BLaER1 treated with 17β-estradiol and CSF1 and Interleukin-3, amounts not matched to agents 10 nM and 100 nM (cell line): ENCODE measurements at regions not wholly inside any gene's neighbourhood (a gene's known extent, or its start where the extent isn't known, plus 50 kb on each side); places are given as distances from the start of the nearest gene placed in this dataset.

Source experiments
- H3K27ac ChIP-seq, 11 experiments: shearing (Covaris generic); formaldehyde crosslinking; 2 replicates each; pipeline ENCODE4 v1.8.1; 2022
- H3K27me3 ChIP-seq, 11 experiments: shearing (Covaris generic); formaldehyde crosslinking; 2 replicates each; pipeline ENCODE4 v1.8.1; 2022
- H3K36me3 ChIP-seq, 11 experiments: shearing (Covaris generic); formaldehyde crosslinking; 2 replicates each; pipeline ENCODE4 v1.8.1; 2022
- H3K4me1 ChIP-seq, 10 experiments: shearing (Covaris generic); formaldehyde crosslinking; 2 replicates each; pipeline ENCODE4 v1.8.1; 2022
- H3K4me2 ChIP-seq, 11 experiments: shearing (Covaris generic); formaldehyde crosslinking; 2 replicates each; pipeline ENCODE4 v1.8.1; 2022
- H3K4me3 ChIP-seq, 10 experiments: shearing (Covaris generic); formaldehyde crosslinking; 2 replicates each; pipeline ENCODE4 v1.8.1; 2022
- H3K9ac ChIP-seq, 11 experiments: shearing (Covaris generic); formaldehyde crosslinking; 2 replicates each; pipeline ENCODE4 v1.8.1; 2022
- H3K9me3 ChIP-seq, 11 experiments: shearing (Covaris generic); formaldehyde crosslinking; replicated peaks in 1 of 11; 2 replicates each; pipeline ENCODE4 v1.8.1; 2022
- H4K20me1 ChIP-seq, 11 experiments: shearing (Covaris generic); formaldehyde crosslinking; 2 replicates each; pipeline ENCODE4 v1.8.1; 2022
- Cebpa-rat ChIP-seq, 11 experiments: shearing (Covaris generic); IDR thresholded peaks; 2 replicates each; pipeline ENCODE4 v1.8.1; 2022

DNA sequence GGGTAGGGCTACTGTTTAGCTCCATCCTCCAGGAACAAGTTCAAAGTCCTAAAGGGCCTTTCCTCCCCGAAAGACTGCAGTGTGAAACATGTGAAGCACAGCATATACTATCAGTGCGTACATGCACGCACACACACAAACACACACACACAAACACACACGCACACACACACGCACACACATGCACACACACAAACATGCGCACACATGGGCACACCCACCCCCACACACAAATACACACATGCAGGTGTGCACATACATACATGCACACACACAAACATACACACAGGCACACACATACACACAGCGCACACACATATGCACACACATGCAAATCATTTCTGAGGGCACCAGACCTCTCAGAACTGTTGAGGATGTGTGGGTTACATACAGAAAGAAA, 382.0 kb upstream of the CDH4 start:
- Histone ChIP-seq H3K4me3 (no peak overlapping the region), H3K4me2 (no peak overlapping the region; a peak in 1 of 22 replicates), H3K9ac (no peak overlapping the region), H3K9me3 (no peaks in the 10 kb centered on the region), H3K27me3 (no peaks in the 10 kb centered on the region), H4K20me1 (no peaks in the 10 kb centered on the region; a peak in 1 of 22 replicates), H3K4me1 (peaks cover 0 to 15% (median 12%) of the 10 kb centered on the region in 10 experiments; a peak in 16 of 20 replicates), H3K36me3 (no peaks in the 10 kb centered on the region), H3K27ac (no peak overlapping the region)
- TF ChIP-seq Cebpa-rat (IDR thresholded peaks at IDR 0.05) = no peak

DNA sequence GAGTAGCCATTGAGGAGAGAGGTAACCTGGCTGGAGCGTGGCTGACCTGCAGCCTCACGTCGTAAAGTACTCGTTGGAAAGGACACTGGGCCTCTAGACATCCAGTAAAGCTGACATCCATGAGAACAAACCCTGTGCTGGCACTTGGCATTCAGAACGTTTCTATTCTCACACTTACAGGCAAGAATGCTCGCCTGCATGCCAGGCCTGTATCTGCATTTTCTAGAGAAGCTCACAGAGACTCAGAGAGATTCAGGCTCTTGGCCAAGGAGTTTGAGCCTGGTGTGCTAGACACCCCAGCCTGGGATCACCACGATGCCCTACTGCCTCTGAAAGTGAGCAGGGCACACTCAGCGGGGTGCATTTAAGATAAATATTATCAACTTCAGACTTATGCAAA, 379.8 kb upstream of the CDH4 start:
- H4K20me1 ChIP-seq = no peaks in the 10 kb centered on the region; a peak in 1 of 22 replicates
- no peak overlapping the region for H3K27ac ChIP-seq
- no peaks in the 10 kb centered on the region for H3K9me3 ChIP-seq
- no peaks in the 10 kb centered on the region for H3K27me3 ChIP-seq
- H3K36me3 ChIP-seq = no peaks in the 10 kb centered on the region
- no peak for TF ChIP-seq Cebpa-rat (IDR thresholded peaks at IDR 0.05)
- H3K9ac ChIP-seq = no peak overlapping the region
- peaks cover 0 to 21% (median 15%) of the 10 kb centered on the region in 10 experiments; a peak in 16 of 20 replicates for H3K4me1 ChIP-seq
- H3K4me2 ChIP-seq = peak overlapping the region in 1 of 11 experiments; percentile 66; a peak in 1 of 22 replicates
- no peak overlapping the region for H3K4me3 ChIP-seq

DNA sequence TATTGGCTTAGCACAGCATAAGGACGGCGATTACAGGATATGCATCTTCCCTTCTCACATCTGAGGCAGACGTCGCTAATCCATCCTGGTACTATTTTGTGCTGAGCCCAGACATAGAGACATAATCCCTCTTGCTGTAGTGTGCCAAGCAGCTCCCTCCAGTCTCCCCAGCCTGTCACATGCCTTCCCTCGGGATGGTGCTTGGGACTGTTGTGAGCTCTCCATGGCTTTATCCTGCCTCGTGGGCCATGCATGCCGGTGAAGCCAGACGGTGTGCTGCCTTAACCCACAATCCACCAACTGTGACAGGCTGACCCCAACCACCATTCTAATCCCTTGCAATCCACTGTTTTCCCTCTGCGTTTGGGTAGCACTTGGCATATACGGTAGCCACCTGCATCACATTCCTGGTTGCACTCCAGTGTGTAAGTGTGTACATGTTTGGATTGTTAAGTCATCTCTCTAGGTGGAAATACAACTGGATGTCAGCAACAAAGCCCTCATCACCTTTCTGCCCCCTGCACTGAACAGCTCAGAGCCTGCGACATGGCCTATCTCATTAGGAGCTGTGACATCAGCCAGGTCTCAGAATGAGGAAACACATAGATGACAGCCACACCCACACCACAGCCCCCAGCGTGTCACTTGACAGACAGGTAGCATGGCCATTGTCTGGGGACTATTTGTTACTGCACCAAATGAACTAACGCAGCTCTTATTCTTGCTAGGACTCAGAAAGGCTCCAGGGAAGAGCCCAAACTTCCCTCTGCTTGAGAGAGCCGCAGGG, 374.8 kb upstream of the CDH4 start:
- Histone ChIP-seq H3K4me1 (peaks cover 0 to 26% (median 10%) of the 10 kb centered on the region in 10 experiments; a peak in 16 of 20 replicates), H3K27ac (no peak overlapping the region), H3K4me2 (peak overlapping the region in 8 of 11 experiments; percentile 3 to 33 (median 23); a peak in 5 of 22 replicates), H3K36me3 (no peaks in the 10 kb centered on the region), H4K20me1 (no peaks in the 10 kb centered on the region), H3K4me3 (no peak overlapping the region), H3K9ac (no peak overlapping the region), H3K27me3 (no peaks in the 10 kb centered on the region), H3K9me3 (no peaks in the 10 kb centered on the region)
- no peak for TF ChIP-seq Cebpa-rat (IDR thresholded peaks at IDR 0.05)

GRCh38 chr20:60882836-60883235, 369.2 kb upstream of the CDH4 start:
- Histone ChIP-seq H3K9ac (peak overlapping the region in 2 of 11 experiments; percentile 29 to 54; a peak in 4 of 22 replicates), H3K4me2 (peak overlapping the region; percentile 26 to 97 (median 63)), H4K20me1 (no peaks in the 10 kb centered on the region), H3K4me3 (no peak overlapping the region), H3K9me3 (no peaks in the 10 kb centered on the region), H3K27me3 (no peaks in the 10 kb centered on the region), H3K36me3 (no peaks in the 10 kb centered on the region), H3K4me1 (peaks cover 12 to 35% (median 22%) of the 10 kb centered on the region in 10 experiments), H3K27ac (peak overlapping the region in 5 of 11 experiments; percentile 15 to 41 (median 26); a peak in 3 of 22 replicates)
- no peak for TF ChIP-seq Cebpa-rat (IDR thresholded peaks at IDR 0.05)

DNA sequence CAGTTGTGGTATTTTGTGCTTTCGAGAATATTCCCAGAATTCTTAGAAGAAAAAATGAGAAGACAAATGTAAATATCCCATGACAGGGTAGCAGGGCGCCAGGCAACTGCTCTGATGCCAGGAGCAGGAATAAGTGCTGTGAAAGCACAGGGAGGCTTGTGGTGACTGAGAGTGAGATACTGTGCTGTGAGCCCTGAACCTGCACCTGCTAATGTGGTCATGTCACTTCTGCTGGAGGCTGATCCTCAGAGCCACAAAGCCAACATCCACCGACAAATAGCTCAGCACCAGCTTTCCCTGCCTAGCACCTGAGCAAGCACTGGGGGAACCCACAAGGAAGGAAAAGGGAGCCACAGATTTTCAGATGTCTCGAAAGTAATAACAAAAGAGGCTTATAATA, 368.6 kb upstream of the CDH4 start:
- H3K27me3 ChIP-seq = no peaks in the 10 kb centered on the region
- no peaks in the 10 kb centered on the region for H4K20me1 ChIP-seq
- peak overlapping the region in 1 of 11 experiments; percentile 25; a peak in 1 of 22 replicates for H3K9ac ChIP-seq
- H3K9me3 ChIP-seq = no peaks in the 10 kb centered on the region
- peaks cover 12 to 34% (median 21%) of the 10 kb centered on the region in 10 experiments for H3K4me1 ChIP-seq
- no peak for TF ChIP-seq Cebpa-rat (IDR thresholded peaks at IDR 0.05)
- no peaks in the 10 kb centered on the region for H3K36me3 ChIP-seq
- H3K27ac ChIP-seq = peak overlapping the region in 1 of 11 experiments; percentile 40; a peak in 2 of 22 replicates
- H3K4me2 ChIP-seq = peak overlapping the region; percentile 26 to 97 (median 63); a peak in 21 of 22 replicates
- H3K4me3 ChIP-seq = no peak overlapping the region

- Histone ChIP-seq H3K4me2 (peak overlapping the region in 3 of 11 experiments; percentile 75 to 97 (median 85); a peak in 2 of 22 replicates), H3K36me3 (no peaks in the 10 kb centered on the region), H3K27me3 (no peaks in the 10 kb centered on the region), H3K27ac (no peak overlapping the region), H3K4me1 (peaks cover 12 to 33% (median 21%) of the 10 kb centered on the region in 10 experiments), H3K4me3 (no peak overlapping the region), H4K20me1 (no peaks in the 10 kb centered on the region), H3K9ac (no peak overlapping the region), H3K9me3 (no peaks in the 10 kb centered on the region)
- TF ChIP-seq Cebpa-rat (IDR thresholded peaks at IDR 0.05) = no peak
These were observed 367.8 kb upstream of the CDH4 start for GRCh38 chr20:60884277-60884676.

- H3K27ac ChIP-seq = no peak overlapping the region
- H3K9ac ChIP-seq = no peak overlapping the region
- no peaks in the 10 kb centered on the region for H3K27me3 ChIP-seq
- no peaks in the 10 kb centered on the region for H3K9me3 ChIP-seq
- no peak for TF ChIP-seq Cebpa-rat (IDR thresholded peaks at IDR 0.05)
- H3K4me1 ChIP-seq = peaks cover 0 to 5% (median 1%) of the 10 kb centered on the region in 10 experiments; a peak in 7 of 20 replicates
- H3K4me2 ChIP-seq = no peak overlapping the region
- no peaks in the 10 kb centered on the region for H4K20me1 ChIP-seq
- H3K36me3 ChIP-seq = no peaks in the 10 kb centered on the region
- no peak overlapping the region for H3K4me3 ChIP-seq
These were observed 363.3 kb upstream of the CDH4 start for GRCh38 chr20:60888771-60889170.

DNA sequence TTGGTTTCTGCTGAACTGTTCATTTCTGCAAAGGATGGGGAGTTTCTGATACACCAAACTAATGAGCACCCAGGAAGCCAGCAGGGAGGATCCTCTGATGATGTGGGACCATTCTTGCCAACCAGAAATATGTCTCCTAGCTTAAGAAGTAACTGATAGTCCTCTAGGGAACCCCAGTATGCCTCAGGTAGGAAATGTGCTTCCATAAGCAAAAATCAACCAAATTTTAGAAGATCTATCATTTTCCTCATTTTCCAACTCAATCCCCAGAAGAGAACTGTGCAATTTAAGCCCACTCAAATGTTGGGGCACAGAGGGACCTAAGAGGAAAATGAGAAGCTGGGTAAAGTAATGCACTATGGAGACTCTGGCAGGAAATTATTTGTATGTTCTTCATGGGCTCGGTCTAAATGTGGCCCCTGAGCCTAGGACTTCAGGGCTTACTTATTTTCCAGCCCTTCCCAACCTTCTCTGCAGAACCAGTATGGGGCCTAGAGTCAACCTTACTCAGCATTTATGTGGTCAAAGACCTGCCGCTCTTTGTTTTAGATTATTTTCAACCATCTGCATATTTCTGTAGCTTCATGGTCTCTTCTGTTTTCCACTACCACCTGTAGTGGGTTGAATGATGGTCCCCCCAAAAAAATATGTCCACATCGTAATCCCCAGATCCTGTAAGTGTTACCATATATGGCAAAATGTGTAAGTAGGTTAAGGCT, 359.8 kb upstream of the CDH4 start:
- H3K27me3 ChIP-seq = no peaks in the 10 kb centered on the region
- H3K4me1 ChIP-seq = no peaks in the 10 kb centered on the region
- no peaks in the 10 kb centered on the region for H3K9me3 ChIP-seq
- no peak overlapping the region for H3K9ac ChIP-seq
- H3K36me3 ChIP-seq = no peaks in the 10 kb centered on the region
- no peaks in the 10 kb centered on the region for H4K20me1 ChIP-seq
- no peak overlapping the region for H3K4me2 ChIP-seq
- H3K27ac ChIP-seq = no peak overlapping the region
- no peak for TF ChIP-seq Cebpa-rat (IDR thresholded peaks at IDR 0.05)
- no peak overlapping the region for H3K4me3 ChIP-seq

DNA sequence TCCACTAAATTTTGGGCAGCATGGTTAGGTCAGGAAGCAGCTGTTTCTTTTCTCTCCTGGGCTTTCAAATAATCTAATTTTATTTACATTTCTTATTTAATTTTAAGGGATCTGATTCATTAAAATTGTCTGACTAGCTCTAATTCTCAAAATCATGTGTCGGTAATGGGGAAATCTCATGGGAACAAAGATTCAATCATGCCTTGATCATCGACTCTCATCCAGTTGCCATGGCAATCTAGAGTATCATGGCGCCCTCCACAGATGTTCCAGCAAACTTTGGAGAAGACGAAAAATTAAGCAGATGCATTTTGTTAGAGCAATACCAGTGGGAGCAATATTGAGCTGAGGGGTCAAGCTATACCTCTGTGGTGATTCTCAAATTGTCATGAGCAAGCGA, 358.0 kb upstream of the CDH4 start:
- no peak overlapping the region for H3K4me3 ChIP-seq
- H3K4me2 ChIP-seq = no peak overlapping the region
- no peaks in the 10 kb centered on the region for H3K36me3 ChIP-seq
- no peak for TF ChIP-seq Cebpa-rat (IDR thresholded peaks at IDR 0.05)
- H3K4me1 ChIP-seq = no peaks in the 10 kb centered on the region
- no peaks in the 10 kb centered on the region for H4K20me1 ChIP-seq
- no peaks in the 10 kb centered on the region for H3K9me3 ChIP-seq
- H3K27ac ChIP-seq = no peak overlapping the region
- H3K9ac ChIP-seq = no peak overlapping the region
- no peaks in the 10 kb centered on the region for H3K27me3 ChIP-seq
